Keratinocyte (primary cell): ENCODE measurements at regions not wholly inside any gene's neighbourhood (a gene's known extent, or its start where the extent isn't known, plus 50 kb on each side); places are given as distances from the start of the nearest gene placed in this dataset.
"Not testable (repeated sequence)": the region's sequence is repeated elsewhere in the genome, so short reads cannot be mapped to it uniquely, and the experiment has no call there.

Source experiments
- DNase-seq: peaks from one replicate; pipeline ENCODE4 v3.0.0-alpha.2; 2011; ENCODE audit warnings: low read depth, missing footprints, low spot score
- FAIRE-seq: peaks from 2 replicates; lab custom pipeline; 2011; peaks lifted over from hg19 to GRCh38; lab: Jason Lieb, UNC
- H2AFZ ChIP-seq: 2 replicates; pipeline ENCODE4 v1.6.0; 2012; ENCODE audit warnings: low read length, control low read depth, inconsistent platforms; ENCODE audit not compliant: control insufficient read depth
- H3K27ac ChIP-seq: 2 replicates; pipeline ENCODE4 v1.5.1; 2011; ENCODE audit warnings: low read length; ENCODE audit not compliant: control insufficient read depth, insufficient read depth
- H3K27me3 ChIP-seq: 3 replicates; pipeline ENCODE4 v1.6.0; 2011; ENCODE audit warnings: low read length; ENCODE audit not compliant: control insufficient read depth, insufficient read depth; ENCODE audit errors: extremely low read depth
- H3K36me3 ChIP-seq, 2 experiments: 2 replicates in 1 of 2; 3 replicates in 1 of 2; pipeline ENCODE4 v1.5.1; 2011; ENCODE audit warnings: low read length in 2 of 2, mild to moderate bottlenecking in 1 of 2; ENCODE audit not compliant: control insufficient read depth in 2 of 2, insufficient read depth in 2 of 2; ENCODE audit errors: extremely low read depth in 1 of 2
- H3K4me1 ChIP-seq: 3 replicates; pipeline ENCODE4 v1.5.1; 2011; ENCODE audit warnings: low read length; ENCODE audit not compliant: control insufficient read depth, insufficient read depth; ENCODE audit errors: extremely low read depth
- H3K4me2 ChIP-seq: 3 replicates; pipeline ENCODE4 v1.6.0; 2011; ENCODE audit warnings: low read depth, low read length; ENCODE audit not compliant: control insufficient read depth, insufficient read depth; ENCODE audit errors: extremely low read depth
- H3K4me3 ChIP-seq, 3 experiments: fragments of 200-600 bp in 1 of 3; sonication (generic) in 1 of 3; 2 replicates in 2 of 3; 3 replicates in 1 of 3; pipeline ENCODE4 v1.5.1; 2011 to 2016; ENCODE audit warnings: low read length in 3 of 3, mild to moderate bottlenecking in 3 of 3, control low read depth in 2 of 3, inconsistent platforms in 1 of 3, low read depth in 1 of 3, mixed read lengths in 1 of 3, mixed run types in 1 of 3, moderate library complexity in 1 of 3; ENCODE audit not compliant: control insufficient read depth in 2 of 3, insufficient read depth in 2 of 3; ENCODE audit errors: extremely low read depth in 1 of 3
- H3K79me2 ChIP-seq: 2 replicates; pipeline ENCODE4 v1.6.0; 2012; ENCODE audit warnings: low read length; ENCODE audit not compliant: control insufficient read depth, insufficient read depth
- H3K9ac ChIP-seq: 3 replicates; pipeline ENCODE4 v1.6.0; 2011; ENCODE audit warnings: low read length; ENCODE audit not compliant: control insufficient read depth, insufficient read depth; ENCODE audit errors: extremely low read depth
- H3K9me1 ChIP-seq: 3 replicates; pipeline ENCODE4 v1.6.0; 2011; ENCODE audit warnings: low read length; ENCODE audit not compliant: control insufficient read depth, insufficient read depth; ENCODE audit errors: extremely low read depth
- H3K9me3 ChIP-seq: 2 replicates; pipeline ENCODE4 v1.5.1; 2012; ENCODE audit warnings: low read depth, low read length; ENCODE audit not compliant: control insufficient read depth
- H4K20me1 ChIP-seq: 3 replicates; pipeline ENCODE4 v1.6.0; 2011; ENCODE audit warnings: low read length; ENCODE audit not compliant: control insufficient read depth, insufficient read depth; ENCODE audit errors: extremely low read depth
- CTCF ChIP-seq, 3 experiments: IDR thresholded peaks in 1 of 3; conservative IDR thresholded peaks in 1 of 3; optimal IDR thresholded peaks in 1 of 3; 2 replicates in 2 of 3; 3 replicates in 1 of 3; pipeline versions ENCODE3 to v1.5.1; 2011; ENCODE audit warnings: low read length in 3 of 3, mild to moderate bottlenecking in 3 of 3, moderate library complexity in 2 of 3, control low read depth in 1 of 3, inconsistent platforms in 1 of 3; ENCODE audit not compliant: insufficient read depth in 2 of 3; ENCODE audit errors: extremely low read depth in 1 of 3
- EZH2 ChIP-seq: IDR thresholded peaks from one replicate; pipeline ENCODE4 v1.6.1; 2012; ENCODE audit warnings: inconsistent platforms, mild to moderate bottlenecking, low read length, moderate library complexity
- dilution Hi-C: fragments of 300-500 bp; cut with MboI; formaldehyde crosslinking; loops from one replicate; pipeline ENCODE4 v1.7.0; 2020; ENCODE audit warnings: low sequenced_read_pairs; ENCODE audit not compliant: extremely low pct_ligation_motif_present

DNA sequence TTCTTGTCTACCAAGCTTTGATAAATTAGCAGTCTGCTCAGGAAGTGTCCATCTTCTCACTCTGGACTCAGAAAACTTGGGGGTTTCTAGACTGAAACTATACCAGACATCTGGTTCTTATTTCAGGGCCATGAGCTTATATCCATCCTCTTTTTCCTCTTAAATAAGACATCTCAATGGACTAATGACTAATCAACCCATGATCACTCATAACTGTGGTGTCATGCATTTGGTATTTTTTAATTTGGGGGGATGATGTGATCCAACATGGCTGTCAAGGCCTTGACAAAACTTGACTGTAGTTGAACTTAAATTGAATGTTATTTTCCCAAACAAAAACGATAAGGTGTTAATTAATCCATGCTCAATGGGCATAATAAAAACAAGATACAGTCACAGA, 87.8 kb downstream of the GPRASP3 start:
- no peak for TF ChIP-seq EZH2
- no peak for TF ChIP-seq CTCF (optimal IDR thresholded peaks at IDR 0.05 in 1 of 3, IDR thresholded peaks at IDR 0.05 in 1 of 3, conservative IDR thresholded peaks at IDR 0.05 in 1 of 3; ENCODE audit: extremely low read depth in 1 of 3, insufficient read depth in 2 of 3, low read length in 3 of 3)
- dilution Hi-C loops: no loop called here
- no peak overlapping the region for H3K4me3 ChIP-seq
- H3K36me3 ChIP-seq: no peaks in the 10 kb centered on the region
- H3K4me1 ChIP-seq: no peaks in the 10 kb centered on the region
- no peaks in the 10 kb centered on the region for H3K9me3 ChIP-seq
- no peak overlapping the region for H3K27ac ChIP-seq
- no peak for FAIRE-seq
- no peaks in the 10 kb centered on the region for H3K27me3 ChIP-seq
- H2AFZ ChIP-seq: no peak overlapping the region
- H4K20me1 ChIP-seq: no peaks in the 10 kb centered on the region
- H3K9me1 ChIP-seq: no peaks in the 10 kb centered on the region
- H3K9ac ChIP-seq: no peak overlapping the region
- H3K79me2 ChIP-seq: no peaks in the 10 kb centered on the region
- H3K4me2 ChIP-seq: no peak overlapping the region
- DNase-seq: no peak

- H3K4me2 ChIP-seq, H3K79me2 ChIP-seq, H3K9me1 ChIP-seq, DNase-seq, H3K9me3 ChIP-seq, H3K36me3 ChIP-seq, H3K27ac ChIP-seq, H2AFZ ChIP-seq, H3K27me3 ChIP-seq, H3K4me1 ChIP-seq, H3K4me3 ChIP-seq, FAIRE-seq, H3K9ac ChIP-seq, dilution Hi-C loops, H4K20me1 ChIP-seq: not testable (repeated sequence)
These were observed 97.7 kb downstream of the GPRASP3 start for GRCh38 chrX:102818269-102818668.

GRCh38 chrX:102832661-102833060, 104.4 kb upstream of the RAB40AL start:
- H3K36me3 ChIP-seq: no peaks in the 10 kb centered on the region
- H4K20me1 ChIP-seq: no peaks in the 10 kb centered on the region
- TF ChIP-seq CTCF (optimal IDR thresholded peaks at IDR 0.05 in 1 of 3, IDR thresholded peaks at IDR 0.05 in 1 of 3, conservative IDR thresholded peaks at IDR 0.05 in 1 of 3; ENCODE audit: extremely low read depth in 1 of 3, insufficient read depth in 2 of 3, low read length in 3 of 3) (no peak), EZH2 (no peak)
- H3K9me1 ChIP-seq: no peaks in the 10 kb centered on the region
- H3K27me3 ChIP-seq: no peaks in the 10 kb centered on the region
- dilution Hi-C loops: no loop called here
- H3K79me2 ChIP-seq: no peaks in the 10 kb centered on the region
- H3K4me1 ChIP-seq: no peaks in the 10 kb centered on the region
- no peak overlapping the region for H3K4me3 ChIP-seq
- H3K27ac ChIP-seq: no peak overlapping the region
- H3K4me2 ChIP-seq: no peak overlapping the region
- FAIRE-seq: no peak
- DNase-seq: no peak
- H3K9ac ChIP-seq: no peak overlapping the region
- H3K9me3 ChIP-seq: no peaks in the 10 kb centered on the region
- no peak overlapping the region for H2AFZ ChIP-seq
